CD8-positive, alpha-beta memory T cell (primary cell): ENCODE measurements at regions not wholly inside any gene's neighbourhood (a gene's known extent, or its start where the extent isn't known, plus 50 kb on each side); places are given as distances from the start of the nearest gene placed in this dataset.

Source experiments
- CTCF ChIA-PET: fragments of 350-600 bp; sonication (Branson Sonifier 250); formaldehyde crosslinking; loops from one replicate; lab custom pipeline; 2021; ENCODE audit warnings: antibody characterized with exemption; lab: Charles Lee
- POLR2A ChIA-PET: fragments of 350-600 bp; sonication (Branson Sonifier 250); formaldehyde crosslinking; loops from one replicate; lab custom pipeline; 2021; ENCODE audit warnings: antibody characterized with exemption; lab: Charles Lee
- DNase-seq, 5 donors: peaks; one replicate each; pipeline versions ENCODE4 v3.0.0 to v3.0.0-alpha.2; 2020 to 2022; ENCODE audit warnings: mixed read lengths in 1 of 5
- H3K27ac ChIP-seq: one replicate; pipeline ENCODE4 v1.7.0; 2013; ENCODE audit warnings: low read depth, mild to moderate bottlenecking, low read length, moderate library complexity
- H3K27me3 ChIP-seq: 2 replicates; pipeline ENCODE4 v1.7.0; 2013; ENCODE audit warnings: low read length, mild to moderate bottlenecking; ENCODE audit not compliant: insufficient read depth, poor library complexity, severe bottlenecking
- H3K36me3 ChIP-seq: 2 replicates; pipeline ENCODE4 v1.7.0; 2013; ENCODE audit warnings: mild to moderate bottlenecking, low read length, moderate library complexity; ENCODE audit not compliant: insufficient read depth
- H3K4me1 ChIP-seq: 2 replicates; pipeline ENCODE4 v1.7.0; 2013; ENCODE audit warnings: mild to moderate bottlenecking, low read length, moderate library complexity; ENCODE audit not compliant: insufficient read depth
- H3K4me3 ChIP-seq: 2 replicates; pipeline ENCODE4 v1.7.0; 2013; ENCODE audit warnings: mild to moderate bottlenecking, low read length
- H3K9me3 ChIP-seq: 2 replicates; pipeline ENCODE4 v1.7.0; 2013; ENCODE audit warnings: mild to moderate bottlenecking, low read length
- H3K27ac Mint-ChIP-seq, 8 donors: one replicate each; pipeline ENCODE4 v1.8.0; 2020 to 2021; ENCODE audit warnings: mixed read lengths in 8 of 8, mild to moderate bottlenecking in 6 of 8, inconsistent platforms in 3 of 8, moderate library complexity in 3 of 8
- H3K27me3 Mint-ChIP-seq, 2 donors: one replicate each; pipeline ENCODE4 v1.8.0; 2020 to 2021; ENCODE audit warnings: mixed read lengths in 2 of 2, mild to moderate bottlenecking in 1 of 2, moderate library complexity in 1 of 2
- H3K36me3 Mint-ChIP-seq, 3 donors: one replicate each; pipeline ENCODE4 v1.8.0; 2020 to 2021; ENCODE audit warnings: mixed read lengths in 3 of 3, inconsistent platforms in 1 of 3, mild to moderate bottlenecking in 1 of 3
- H3K4me1 Mint-ChIP-seq, 3 donors: one replicate each; pipeline ENCODE4 v1.8.0; 2020 to 2021; ENCODE audit warnings: mixed read lengths in 3 of 3, inconsistent platforms in 1 of 3, mild to moderate bottlenecking in 1 of 3
- H3K4me3 Mint-ChIP-seq, 7 donors: one replicate each; pipeline ENCODE4 v1.8.0; 2020 to 2021; ENCODE audit warnings: mixed read lengths in 7 of 7, mild to moderate bottlenecking in 6 of 7, moderate library complexity in 4 of 7, inconsistent platforms in 2 of 7
- H3K9me3 Mint-ChIP-seq, 5 donors: one replicate each; pipeline ENCODE4 v1.8.0; 2020 to 2022; ENCODE audit warnings: mixed read lengths in 5 of 5, mild to moderate bottlenecking in 3 of 5, moderate library complexity in 2 of 5, inconsistent platforms in 1 of 5

GRCh38 chr6:28597217-28597835 is 71.6 kb downstream of the GPX5 start:
- ChIA-PET POLR2A (no interaction called here), CTCF (no interaction called here)
- Histone ChIP-seq H3K9me3 (no peaks in the 10 kb centered on the region), H3K27me3 (no peaks in the 10 kb centered on the region), H3K4me1 (no peaks in the 10 kb centered on the region), H3K36me3 (no peaks in the 10 kb centered on the region), H3K27ac (no peak overlapping the region), H3K4me3 (no peak overlapping the region)
- Mint-ChIP-seq H3K27ac (no peak overlapping the region), H3K36me3 (peaks cover 0 to 4% (median 0%) of the 10 kb centered on the region in 3 donors), H3K9me3 (peaks cover 0 to 9% (median 3%) of the 10 kb centered on the region in 5 donors), H3K4me3 (peak overlapping the region in 1 of 7 donors; percentile 18), H3K4me1 (no peaks in the 10 kb centered on the region), H3K27me3 (peaks cover 33 to 52% of the 10 kb centered on the region in 2 donors)
- DNase-seq, result no peak

- no peak overlapping the region for H3K27ac ChIP-seq
- no peaks in the 10 kb centered on the region for H3K27me3 ChIP-seq
- H3K9me3 ChIP-seq, result no peaks in the 10 kb centered on the region
- Mint-ChIP-seq H3K9me3 (peaks cover 0 to 8% (median 3%) of the 10 kb centered on the region in 5 donors), H3K27ac (no peak overlapping the region), H3K4me3 (no peak overlapping the region), H3K36me3 (peaks cover 0 to 4% (median 0%) of the 10 kb centered on the region in 3 donors), H3K4me1 (no peaks in the 10 kb centered on the region), H3K27me3 (peaks cover 27 to 47% of the 10 kb centered on the region in 2 donors)
- no peaks in the 10 kb centered on the region for H3K36me3 ChIP-seq
- no peaks in the 10 kb centered on the region for H3K4me1 ChIP-seq
- CTCF ChIA-PET, result no interaction called here
- no peak for DNase-seq
- no peak overlapping the region for H3K4me3 ChIP-seq
- POLR2A ChIA-PET, result no interaction called here
Observed at GRCh38 chr6:28597924-28598722, 72.4 kb downstream of the GPX5 start.

GRCh38 chr6:28598757-28599686 is 73.3 kb downstream of the GPX5 start:
- no peak overlapping the region for H3K27ac Mint-ChIP-seq
- H3K4me1 Mint-ChIP-seq, result no peaks in the 10 kb centered on the region
- Histone ChIP-seq H3K27me3 (no peaks in the 10 kb centered on the region), H3K4me1 (no peaks in the 10 kb centered on the region), H3K9me3 (no peaks in the 10 kb centered on the region), H3K4me3 (no peak overlapping the region), H3K36me3 (no peaks in the 10 kb centered on the region), H3K27ac (no peak overlapping the region)
- H3K4me3 Mint-ChIP-seq, result no peak overlapping the region
- H3K9me3 Mint-ChIP-seq, result peaks cover 0 to 8% (median 3%) of the 10 kb centered on the region in 5 donors
- peaks cover 0 to 4% (median 0%) of the 10 kb centered on the region in 3 donors for H3K36me3 Mint-ChIP-seq
- ChIA-PET CTCF (no interaction called here), POLR2A (no interaction called here)
- DNase-seq, result no peak
- H3K27me3 Mint-ChIP-seq, result peaks cover 27 to 52% of the 10 kb centered on the region in 2 donors

GRCh38 chr6:28600245-28600644 is 74.6 kb downstream of the GPX5 start:
- no peak overlapping the region for H3K4me3 ChIP-seq
- DNase-seq, result no peak
- no peaks in the 10 kb centered on the region for H3K4me1 ChIP-seq
- ChIA-PET POLR2A (no interaction called here), CTCF (no interaction called here)
- Mint-ChIP-seq H3K4me3 (no peak overlapping the region), H3K36me3 (peaks cover 0 to 4% (median 0%) of the 10 kb centered on the region in 3 donors), H3K4me1 (no peaks in the 10 kb centered on the region), H3K9me3 (peaks cover 0 to 8% (median 3%) of the 10 kb centered on the region in 5 donors), H3K27ac (no peak overlapping the region), H3K27me3 (peaks cover 22 to 50% of the 10 kb centered on the region in 2 donors)
- H3K9me3 ChIP-seq, result no peaks in the 10 kb centered on the region
- no peaks in the 10 kb centered on the region for H3K36me3 ChIP-seq
- H3K27ac ChIP-seq, result no peak overlapping the region
- no peaks in the 10 kb centered on the region for H3K27me3 ChIP-seq

- Mint-ChIP-seq H3K4me3 (no peak overlapping the region), H3K4me1 (peaks cover 0 to 13% (median 5%) of the 10 kb centered on the region in 3 donors), H3K27ac (no peak overlapping the region), H3K36me3 (peaks cover 0 to 4% (median 0%) of the 10 kb centered on the region in 3 donors), H3K9me3 (peaks cover 0 to 4% (median 3%) of the 10 kb centered on the region in 5 donors), H3K27me3 (peaks cover 23 to 65% of the 10 kb centered on the region in 2 donors)
- Histone ChIP-seq H3K4me1 (no peaks in the 10 kb centered on the region), H3K27ac (no peak overlapping the region), H3K4me3 (no peak overlapping the region), H3K9me3 (no peaks in the 10 kb centered on the region), H3K36me3 (no peaks in the 10 kb centered on the region), H3K27me3 (peaks cover 10% of the 10 kb centered on the region)
- DNase-seq, result no peak
- CTCF ChIA-PET, result no interaction called here
- POLR2A ChIA-PET, result no interaction called here
Observed at GRCh38 chr6:28603891-28604290, 78.2 kb downstream of the GPX5 start.

GRCh38 chr6:28606424-28607391 is 81.0 kb downstream of the GPX5 start:
- H3K4me3 ChIP-seq, result no peak overlapping the region

GRCh38 chr6:28607990-28608389 is 82.3 kb downstream of the GPX5 start:
- Histone ChIP-seq H3K27me3 (peaks cover 10% of the 10 kb centered on the region), H3K27ac (peak overlapping the region; percentile 28), H3K4me1 (no peaks in the 10 kb centered on the region), H3K9me3 (no peaks in the 10 kb centered on the region), H3K4me3 (no peak overlapping the region), H3K36me3 (no peaks in the 10 kb centered on the region)
- Mint-ChIP-seq H3K27ac (no peak overlapping the region), H3K36me3 (no peaks in the 10 kb centered on the region), H3K4me1 (peaks cover 0 to 13% (median 5%) of the 10 kb centered on the region in 3 donors), H3K9me3 (peaks cover 0 to 4% (median 2%) of the 10 kb centered on the region in 5 donors), H3K4me3 (no peak overlapping the region), H3K27me3 (peaks cover 23 to 72% of the 10 kb centered on the region in 2 donors)
- DNase-seq, result no peak
- POLR2A ChIA-PET, result no interaction called here
- CTCF ChIA-PET, result no interaction called here

More at GRCh38 chr6:28606424-28607391, 81.0 kb downstream of the GPX5 start:
- DNase-seq, result peak in 1 of 5 donors; percentile 44
- peaks cover 0 to 13% (median 5%) of the 10 kb centered on the region in 3 donors for H3K4me1 Mint-ChIP-seq
- no peak overlapping the region for H3K27ac ChIP-seq
- CTCF ChIA-PET, result no interaction called here
- no peak overlapping the region for H3K27ac Mint-ChIP-seq
- H3K4me1 ChIP-seq, result no peaks in the 10 kb centered on the region
- H3K36me3 ChIP-seq, result no peaks in the 10 kb centered on the region
- H3K9me3 Mint-ChIP-seq, result peaks cover 0 to 4% (median 2%) of the 10 kb centered on the region in 5 donors
- H3K4me3 Mint-ChIP-seq, result peak overlapping the region in 1 of 7 donors; percentile 30
- H3K27me3 ChIP-seq, result peaks cover 10% of the 10 kb centered on the region
- no peaks in the 10 kb centered on the region for H3K36me3 Mint-ChIP-seq
- no peaks in the 10 kb centered on the region for H3K9me3 ChIP-seq
- peaks cover 26 to 70% of the 10 kb centered on the region in 2 donors for H3K27me3 Mint-ChIP-seq
- POLR2A ChIA-PET, result no interaction called here
